CD1c-positive myeloid dendritic cell (primary cell): ENCODE measurements at regions not wholly inside any gene's neighbourhood (a gene's known extent, or its start where the extent isn't known, plus 50 kb on each side); places are given as distances from the start of the nearest gene placed in this dataset.
A peak's percentile ranks its signal among the peaks of the same experiment; 100 is the strongest.

Source experiments
- DNase-seq: peaks from one replicate; pipeline ENCODE4 v3.0.0-alpha.2; 2016; ENCODE audit errors: extremely low spot score

- no peak for DNase-seq
These were observed 588.0 kb downstream of the PRELID2 start for GRCh38 chr5:145246961-145247744.

GRCh38 chr5:145246379-145246778 is 588.8 kb downstream of the PRELID2 start:
- DNase-seq: no peak

DNA sequence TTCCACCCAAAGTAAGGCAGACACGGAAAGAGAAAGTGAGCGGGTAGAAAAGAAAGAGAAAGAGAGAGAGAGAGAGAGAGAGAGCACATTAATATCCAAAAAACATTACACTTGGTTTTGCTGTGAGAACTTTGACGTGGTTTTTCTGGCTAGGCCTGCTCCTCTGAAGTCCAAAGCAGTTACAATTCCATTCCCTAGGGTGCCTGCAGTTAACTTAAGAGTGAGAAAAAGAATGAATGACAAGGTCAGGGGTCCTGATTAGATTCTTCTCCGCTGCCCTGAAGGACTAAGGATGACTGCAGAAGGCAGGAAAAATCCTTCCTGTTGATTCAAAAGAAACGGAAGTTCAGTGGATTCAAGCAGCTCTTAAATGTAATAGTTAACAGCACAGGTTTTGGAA is 589.8 kb downstream of the PRELID2 start:
- DNase-seq: no peak

DNA sequence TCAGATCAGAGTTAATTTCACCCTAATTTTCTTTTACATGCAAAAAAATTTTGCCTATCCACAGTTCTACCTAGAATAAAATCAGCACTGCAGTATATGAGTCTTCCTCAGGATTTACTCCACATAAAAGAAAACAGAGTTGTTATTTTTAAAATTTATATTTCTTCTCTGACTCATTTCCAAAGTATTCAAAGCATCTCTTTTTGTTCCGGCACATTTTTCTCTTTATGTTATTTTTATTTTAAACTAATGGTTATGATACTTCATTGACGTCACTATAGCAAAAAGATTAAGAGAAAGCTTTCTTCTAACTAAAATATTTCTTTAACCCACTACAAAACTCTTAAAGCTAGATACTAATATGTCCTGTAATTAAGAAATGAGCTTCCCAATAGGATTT is 590.4 kb downstream of the PRELID2 start:
- no peak for DNase-seq

- no peak for DNase-seq
These were observed 590.9 kb downstream of the PRELID2 start for GRCh38 chr5:145244251-145244650.

DNA sequence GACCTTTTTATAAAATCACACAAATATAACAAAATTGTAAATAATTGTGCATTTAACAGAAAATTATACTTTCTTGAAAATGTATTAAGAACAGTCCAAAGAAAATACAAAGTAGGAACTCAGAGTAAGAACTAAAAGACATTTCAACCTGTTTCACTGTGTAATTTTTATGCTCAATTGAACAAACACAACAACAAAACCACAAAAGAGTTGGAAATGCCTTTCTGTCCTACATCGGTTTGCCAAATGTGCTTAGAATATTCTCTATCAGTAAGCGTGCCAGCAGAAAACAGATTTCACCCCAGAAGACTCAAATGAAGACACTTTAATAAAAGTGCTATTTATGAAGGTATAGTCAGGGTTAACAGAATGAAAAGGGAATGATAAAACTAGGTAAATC is 592.1 kb downstream of the PRELID2 start:
- no peak for DNase-seq

DNA sequence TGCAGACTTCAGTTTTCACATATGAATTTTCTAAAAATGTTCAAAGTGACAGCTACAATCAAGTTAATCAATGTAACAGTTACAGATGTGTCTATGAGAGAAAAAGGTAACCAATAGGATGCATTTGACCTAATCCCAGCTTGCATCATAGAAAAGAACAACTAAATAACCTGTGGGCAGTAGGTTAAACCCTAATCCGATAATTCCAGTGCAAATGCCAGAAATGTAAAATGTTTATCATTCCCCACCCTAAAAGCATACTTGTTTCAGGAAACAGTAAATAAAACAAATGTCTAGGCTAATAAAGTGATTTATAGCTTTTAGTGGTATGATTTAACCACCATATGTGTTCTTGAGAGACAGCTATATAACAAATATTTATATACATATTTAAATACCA is 592.6 kb downstream of the PRELID2 start:
- DNase-seq: no peak

DNA sequence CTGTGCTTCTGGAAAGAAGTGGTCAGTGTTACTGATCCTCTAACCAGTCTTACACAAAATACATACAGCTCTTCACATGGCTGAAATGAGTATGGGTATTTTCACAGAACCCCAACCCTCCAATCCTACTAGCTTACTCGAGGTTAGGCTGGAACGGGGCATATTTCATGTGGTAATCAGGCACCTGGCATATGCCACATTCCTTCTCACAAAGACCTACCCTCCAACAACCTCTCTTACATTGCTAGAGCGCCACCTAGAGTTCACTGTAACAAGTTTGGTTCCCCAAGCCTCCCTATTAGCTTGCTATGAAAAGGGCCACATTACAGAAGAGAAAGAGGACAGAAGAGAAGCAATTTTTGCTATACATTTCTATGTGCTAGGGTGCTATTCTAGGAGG is 597.3 kb downstream of the PRELID2 start:
- DNase-seq: peak; percentile 8

- no peak for DNase-seq
These were observed 598.2 kb downstream of the PRELID2 start for GRCh38 chr5:145236983-145237382.

GRCh38 chr5:145236127-145236526 is 599.0 kb downstream of the PRELID2 start:
- DNase-seq: no peak

DNA sequence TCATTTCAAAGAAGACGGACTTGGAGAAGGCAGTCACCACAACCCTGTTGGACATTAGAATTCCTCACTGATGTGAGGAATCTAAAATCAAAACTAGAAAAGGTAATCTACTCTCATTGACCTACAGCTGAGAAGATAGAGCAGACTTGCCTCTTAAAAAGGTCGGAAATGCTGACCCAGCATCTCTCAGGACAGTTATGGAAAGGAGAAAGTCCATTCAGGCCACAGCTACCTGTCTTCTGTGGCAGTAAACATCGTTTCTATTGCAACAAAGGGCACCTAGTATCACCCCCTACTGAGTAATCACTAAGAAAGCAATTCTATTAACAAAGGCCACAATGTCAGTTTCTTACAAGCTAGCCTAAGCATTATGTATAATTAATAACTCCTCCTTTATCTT is 601.7 kb downstream of the PRELID2 start:
- DNase-seq: no peak

GRCh38 chr5:145230781-145231180 is 604.4 kb downstream of the PRELID2 start:
- no peak for DNase-seq

DNA sequence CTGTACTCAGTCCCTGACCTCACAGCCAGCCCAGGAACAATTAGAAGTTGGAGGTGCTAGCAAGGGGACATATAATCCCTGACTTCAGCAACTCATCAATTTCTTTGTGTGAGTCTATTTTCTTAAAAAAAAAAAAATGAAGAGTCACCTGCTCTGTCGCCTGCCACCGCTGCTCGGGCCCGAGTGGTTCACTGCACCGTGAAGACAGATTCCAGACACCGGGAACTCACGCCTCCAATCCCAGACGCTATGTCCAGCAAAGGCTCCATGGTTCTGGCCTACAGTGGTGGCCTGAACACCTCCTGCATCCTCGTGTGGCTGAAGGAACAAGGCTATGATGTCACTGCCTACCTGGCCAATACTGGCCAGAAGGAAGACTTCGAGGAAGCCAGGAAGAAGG is 606.6 kb downstream of the PRELID2 start:
- no peak for DNase-seq

GRCh38 chr5:145227881-145228280 is 607.3 kb downstream of the PRELID2 start:
- no peak for DNase-seq

DNA sequence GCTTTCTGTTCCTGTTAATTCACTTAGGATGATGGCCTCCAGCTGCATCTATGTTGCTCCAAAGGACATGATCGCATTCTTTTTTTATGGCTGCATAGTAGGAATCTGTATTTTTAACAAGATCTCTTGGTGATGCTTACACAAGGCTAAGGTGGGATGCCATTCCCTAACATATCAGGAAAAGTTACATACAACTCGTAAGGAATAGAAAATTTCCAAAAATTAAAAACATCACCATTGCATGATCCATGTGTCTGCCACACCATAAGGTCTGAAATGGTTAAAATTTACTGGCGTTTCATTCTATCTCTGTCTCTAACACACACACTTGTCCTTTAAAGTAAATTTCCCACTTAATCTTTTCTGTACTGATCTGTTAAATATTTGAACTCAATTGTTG is 608.4 kb downstream of the PRELID2 start:
- no peak for DNase-seq

DNA sequence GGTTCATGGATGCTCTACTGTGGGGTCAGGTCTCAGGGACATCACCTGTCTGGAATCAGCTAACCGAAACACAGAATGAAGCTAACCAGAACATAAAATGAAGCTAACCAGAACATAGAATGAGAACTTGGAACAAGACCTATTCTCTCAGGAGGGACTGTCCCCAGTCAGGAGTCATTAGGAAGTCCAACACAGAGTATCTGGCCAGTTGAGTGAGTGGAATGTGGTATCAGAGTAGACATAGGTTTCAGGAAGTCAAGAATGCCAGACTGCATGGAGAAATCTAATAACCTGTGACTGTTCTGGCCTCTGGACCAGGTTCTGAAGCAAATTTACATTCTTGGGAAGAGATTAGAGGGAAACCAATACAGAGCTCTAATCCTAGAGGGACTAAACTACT is 609.6 kb downstream of the PRELID2 start:
- no peak for DNase-seq

GRCh38 chr5:145223582-145223981 is 611.6 kb downstream of the PRELID2 start:
- no peak for DNase-seq

GRCh38 chr5:145222622-145223021 is 612.5 kb downstream of the PRELID2 start:
- no peak for DNase-seq

DNA sequence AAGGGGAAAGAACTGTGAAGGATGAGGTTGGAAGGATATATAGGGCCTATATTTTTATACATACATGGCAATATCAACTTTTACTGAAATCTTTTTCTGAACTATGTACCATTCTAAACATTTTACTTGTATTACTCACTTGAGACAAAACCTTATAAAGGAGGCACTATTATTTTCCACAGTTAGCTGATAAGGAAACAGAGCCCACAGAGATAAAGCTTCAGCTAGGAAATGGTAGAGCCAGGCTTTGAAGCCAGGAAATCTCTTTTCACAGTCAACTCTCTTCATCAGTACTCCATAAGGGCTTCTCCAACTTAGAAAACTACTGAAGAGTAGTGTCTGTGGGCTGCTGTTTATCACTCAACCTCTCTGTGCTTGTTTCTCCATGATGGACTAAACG is 613.7 kb downstream of the PRELID2 start:
- no peak for DNase-seq

DNA sequence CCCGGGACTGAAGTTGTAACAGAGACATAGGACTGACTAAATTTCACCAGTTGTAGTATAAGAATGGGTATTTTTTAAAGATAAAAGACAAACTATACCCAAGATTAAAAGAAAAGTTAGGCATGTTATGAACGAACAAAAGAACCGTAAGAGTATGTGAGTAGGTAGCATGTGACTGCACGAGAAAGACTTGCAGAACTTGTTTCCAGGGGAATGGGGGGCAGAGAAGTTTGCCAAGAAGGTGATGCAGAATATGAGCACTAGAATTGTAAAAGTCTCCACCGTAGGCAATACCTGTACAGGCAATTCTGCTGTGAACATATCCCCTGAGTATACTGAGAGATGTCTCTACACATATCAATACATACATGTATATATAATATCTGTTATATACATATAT is 614.7 kb downstream of the PRELID2 start:
- DNase-seq: no peak

- no peak for DNase-seq
These were observed 616.2 kb downstream of the PRELID2 start for GRCh38 chr5:145218982-145219381.

DNA sequence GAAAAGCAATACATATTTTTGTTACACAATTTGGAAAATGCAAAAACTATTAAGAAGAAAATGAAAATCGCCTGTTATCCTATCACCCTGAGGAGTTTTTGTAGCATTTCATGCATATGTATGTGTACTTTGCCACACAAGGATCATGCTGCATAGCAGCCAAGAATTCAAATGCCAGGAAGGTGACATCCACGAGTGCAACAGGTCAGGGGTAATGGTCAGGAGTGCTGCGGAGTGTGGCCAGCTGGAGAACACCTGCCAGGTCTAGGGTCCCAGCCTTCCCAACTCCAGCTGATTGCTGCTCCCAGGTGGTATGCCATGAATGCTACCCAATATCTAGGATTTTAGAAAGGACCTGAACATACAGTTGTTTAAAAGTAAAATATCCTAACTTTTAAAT is 617.1 kb downstream of the PRELID2 start:
- no peak for DNase-seq

DNA sequence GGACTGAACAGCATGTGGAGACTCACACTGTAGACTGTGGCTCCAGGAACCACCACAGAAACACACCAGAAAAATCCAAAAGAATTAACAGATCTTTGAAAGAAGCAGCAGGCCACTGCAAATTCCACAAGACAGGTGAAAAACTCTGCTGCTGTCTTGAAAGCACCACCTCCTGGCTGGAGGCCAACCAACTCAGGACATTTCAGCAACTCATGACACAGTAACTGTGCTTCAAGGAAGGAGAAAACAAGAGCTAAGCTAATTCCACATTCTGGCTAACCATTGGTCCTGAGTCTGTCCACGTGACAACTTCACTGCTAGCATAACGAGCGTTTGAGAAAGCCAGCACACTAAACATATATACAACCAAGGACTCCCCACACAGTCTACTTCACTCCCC is 625.1 kb downstream of the PRELID2 start:
- DNase-seq: no peak

GRCh38 chr5:145205546-145205945 is 629.6 kb downstream of the PRELID2 start:
- no peak for DNase-seq
